Fibroblast of lung (primary cell): ENCODE measurements at regions not wholly inside any gene's neighbourhood (a gene's known extent, or its start where the extent isn't known, plus 50 kb on each side); places are given as distances from the start of the nearest gene placed in this dataset.

Experiments used
- EZH2 ChIP-seq: IDR thresholded peaks from 2 replicates; pipeline ENCODE4 v1.5.1; 2012; ENCODE audit warnings: low read length, control low read depth, mild to moderate bottlenecking; ENCODE audit errors: missing control alignments
- TF ChIP-seq, protein P1 (sequence below), 2 donors: IDR thresholded peaks in 1 of 2; conservative IDR thresholded peaks in 1 of 2; 1 replicate in 1 of 2; 2 replicates in 1 of 2; pipeline ENCODE4 v1.5.1; 2011 to 2012; ENCODE audit warnings: low read length in 2 of 2, control low read depth in 1 of 2, inconsistent platforms in 1 of 2, low read depth in 1 of 2, mild to moderate bottlenecking in 1 of 2

DNA sequence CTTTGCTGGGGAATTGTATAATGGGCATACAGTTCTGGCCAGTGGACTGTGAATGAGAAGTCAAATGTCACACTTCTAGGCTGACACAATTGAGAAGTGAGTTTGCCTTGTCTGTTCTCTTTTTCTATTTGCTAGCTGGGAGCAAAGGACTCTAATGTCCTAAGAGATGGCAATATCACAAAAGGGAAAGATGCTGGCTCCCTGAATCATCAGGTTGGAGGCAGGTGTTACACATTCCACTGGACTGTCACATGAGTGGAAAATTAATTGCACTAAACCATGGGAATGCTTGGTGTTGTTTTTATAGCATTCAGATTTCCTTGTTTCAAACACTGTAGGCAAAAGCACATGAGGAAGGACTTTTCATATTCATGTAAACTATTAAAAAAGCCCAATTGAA, 388.3 kb downstream of the ADAM29 start:
- TF ChIP-seq, protein P1, sequence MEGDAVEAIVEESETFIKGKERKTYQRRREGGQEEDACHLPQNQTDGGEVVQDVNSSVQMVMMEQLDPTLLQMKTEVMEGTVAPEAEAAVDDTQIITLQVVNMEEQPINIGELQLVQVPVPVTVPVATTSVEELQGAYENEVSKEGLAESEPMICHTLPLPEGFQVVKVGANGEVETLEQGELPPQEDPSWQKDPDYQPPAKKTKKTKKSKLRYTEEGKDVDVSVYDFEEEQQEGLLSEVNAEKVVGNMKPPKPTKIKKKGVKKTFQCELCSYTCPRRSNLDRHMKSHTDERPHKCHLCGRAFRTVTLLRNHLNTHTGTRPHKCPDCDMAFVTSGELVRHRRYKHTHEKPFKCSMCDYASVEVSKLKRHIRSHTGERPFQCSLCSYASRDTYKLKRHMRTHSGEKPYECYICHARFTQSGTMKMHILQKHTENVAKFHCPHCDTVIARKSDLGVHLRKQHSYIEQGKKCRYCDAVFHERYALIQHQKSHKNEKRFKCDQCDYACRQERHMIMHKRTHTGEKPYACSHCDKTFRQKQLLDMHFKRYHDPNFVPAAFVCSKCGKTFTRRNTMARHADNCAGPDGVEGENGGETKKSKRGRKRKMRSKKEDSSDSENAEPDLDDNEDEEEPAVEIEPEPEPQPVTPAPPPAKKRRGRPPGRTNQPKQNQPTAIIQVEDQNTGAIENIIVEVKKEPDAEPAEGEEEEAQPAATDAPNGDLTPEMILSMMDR (conservative IDR thresholded peaks at IDR 0.05 in 1 of 2, IDR thresholded peaks at IDR 0.05 in 1 of 2; ENCODE audit: low read depth in 1 of 2, low read length in 2 of 2), result no peak
- TF ChIP-seq EZH2, result no peak
